GM23248 (cell line): ENCODE measurements at regions not wholly inside any gene's neighbourhood (a gene's known extent, or its start where the extent isn't known, plus 50 kb on each side); places are given as distances from the start of the nearest gene placed in this dataset.

Source experiments
- EZH2 ChIP-seq: fragments of 200-600 bp; sonication (generic); IDR thresholded peaks from 2 replicates; pipeline ENCODE4 v1.6.1; 2018; ENCODE audit warnings: antibody characterized with exemption, mild to moderate bottlenecking; ENCODE audit not compliant: insufficient read depth, poor library complexity, severe bottlenecking
- EZH2phosphoT487 ChIP-seq: fragments of 200-600 bp; sonication (generic); IDR thresholded peaks from 2 replicates; pipeline ENCODE4 v1.6.1; 2018; ENCODE audit warnings: antibody characterized with exemption, moderate library complexity, mild to moderate bottlenecking, low read depth; ENCODE audit not compliant: insufficient read depth

DNA sequence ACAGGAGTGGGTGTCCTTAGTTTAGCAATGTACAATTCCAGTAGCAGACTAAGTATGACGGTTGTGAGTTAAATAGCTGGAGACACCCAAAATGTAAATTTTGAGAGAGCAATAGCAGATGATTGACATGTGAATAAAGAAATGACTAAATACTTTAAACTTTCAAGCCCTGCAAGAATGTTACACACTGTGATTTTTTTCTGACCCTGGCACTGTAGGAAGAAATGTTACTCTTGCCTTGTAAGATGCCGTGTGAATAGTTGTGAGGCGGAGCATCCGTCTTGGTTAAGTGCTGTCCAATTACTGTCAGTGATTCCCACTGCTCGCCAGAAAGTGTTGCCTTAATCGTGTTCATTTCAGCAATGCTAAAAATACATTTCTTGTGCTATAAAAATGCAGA lies 1248.1 kb downstream of the RAPGEF2 start:
- TF ChIP-seq EZH2 (no peak), EZH2phosphoT487 (no peak)
